ENCODE measurements at regions not wholly inside any gene's neighbourhood (a gene's known extent, or its start where the extent isn't known, plus 50 kb on each side); places are given as distances from the start of the nearest gene placed in this dataset.

DNA sequence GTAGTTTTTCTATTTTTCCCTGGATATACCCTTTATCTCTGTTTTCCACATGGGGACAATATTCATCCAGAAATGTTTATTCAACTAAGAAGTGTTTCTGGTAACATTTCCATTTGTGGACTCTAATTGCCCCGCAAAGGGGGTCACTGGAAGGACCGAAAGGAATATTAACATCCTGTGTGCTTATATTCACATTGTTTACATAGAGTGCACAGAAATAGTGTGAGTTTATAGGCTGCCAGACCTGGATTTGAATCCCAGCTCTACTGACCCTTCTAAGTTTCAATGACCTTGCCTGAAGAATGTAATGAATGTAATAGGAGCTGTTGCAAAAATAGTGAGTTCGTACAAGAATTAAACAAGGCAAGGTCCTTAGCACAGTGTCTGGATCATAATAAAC lies 152.9 kb upstream of the NCKAP5 start:
- DNase-seq = no peak

DNA sequence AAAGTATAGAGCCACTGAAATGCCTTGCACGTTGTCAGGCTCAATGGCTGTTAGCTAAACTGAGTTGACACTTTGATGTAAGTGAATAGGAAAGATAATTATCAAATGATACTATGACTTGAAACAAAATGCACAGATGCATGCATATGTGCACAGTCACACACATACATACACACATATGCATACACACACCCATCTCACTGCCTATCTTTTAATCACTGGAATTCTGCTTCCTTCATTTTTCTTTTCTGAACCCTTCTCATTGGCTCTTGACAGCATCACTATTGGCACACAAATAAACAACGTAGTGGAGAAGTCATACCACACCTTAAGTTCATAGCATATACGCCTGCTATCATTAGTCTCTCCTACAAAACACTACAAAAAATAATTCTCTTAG lies 154.9 kb upstream of the NCKAP5 start:
- DNase-seq = no peak

DNA sequence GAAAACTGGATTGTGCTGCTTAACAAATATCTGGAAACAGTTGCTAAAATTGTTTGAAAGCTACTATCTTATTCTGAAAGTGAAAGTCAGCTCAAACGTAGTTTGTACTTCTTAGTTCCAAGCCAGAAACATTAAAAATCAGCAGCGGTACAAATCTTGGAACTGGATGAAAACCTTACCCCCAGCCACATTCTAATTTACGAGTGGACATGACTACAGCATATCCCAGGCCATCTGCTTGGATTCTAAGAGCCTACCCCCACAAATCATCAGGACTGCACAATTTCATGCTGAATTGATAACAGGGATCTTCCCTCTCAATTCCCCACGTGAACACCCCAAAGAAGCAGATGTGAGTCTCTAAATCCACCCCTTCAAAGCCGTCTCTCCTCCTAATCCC lies 158.7 kb upstream of the NCKAP5 start:
- no peak for DNase-seq

DNA sequence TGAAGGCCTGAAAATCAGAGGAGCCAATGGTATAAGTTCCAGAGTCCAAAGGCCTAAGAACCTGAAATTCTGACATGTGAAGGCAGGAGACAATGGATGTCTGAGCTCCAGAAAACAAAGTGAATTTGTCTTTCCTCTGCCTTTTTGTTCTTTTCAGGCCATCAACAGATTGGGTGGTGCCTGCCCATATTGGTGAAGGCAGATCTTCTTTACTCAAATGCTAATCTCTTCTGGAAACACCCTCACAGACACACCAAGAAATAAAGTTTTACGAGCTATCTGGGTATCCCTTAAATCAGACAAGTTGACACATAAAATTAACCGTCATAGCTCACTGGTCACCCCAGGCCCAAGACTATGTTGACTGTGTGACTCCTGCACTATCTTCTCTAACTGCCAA lies 163.8 kb upstream of the NCKAP5 start:
- no peak for DNase-seq

- DNase-seq = no peak
Measured at GRCh38 chr2:133732982-133733900, 165.0 kb upstream of the NCKAP5 start.

DNA sequence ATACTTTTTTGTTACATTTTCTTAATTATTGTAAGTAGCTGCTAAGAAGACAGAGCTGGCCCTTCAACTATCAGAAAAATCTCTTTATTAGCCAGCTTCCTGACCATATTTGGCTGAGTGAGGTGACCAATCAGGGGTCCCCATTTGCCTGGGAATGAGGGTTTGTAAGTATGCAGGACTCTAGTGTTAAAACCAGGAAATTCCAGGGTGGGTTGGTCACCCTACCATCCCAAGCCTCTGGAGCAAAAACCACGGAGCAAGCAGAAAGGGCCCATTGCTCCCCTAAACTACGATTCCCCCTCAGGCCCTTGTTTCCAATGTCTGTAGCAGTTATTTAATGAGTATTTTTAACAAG lies 165.6 kb upstream of the NCKAP5 start:
- no peak for DNase-seq

DNA sequence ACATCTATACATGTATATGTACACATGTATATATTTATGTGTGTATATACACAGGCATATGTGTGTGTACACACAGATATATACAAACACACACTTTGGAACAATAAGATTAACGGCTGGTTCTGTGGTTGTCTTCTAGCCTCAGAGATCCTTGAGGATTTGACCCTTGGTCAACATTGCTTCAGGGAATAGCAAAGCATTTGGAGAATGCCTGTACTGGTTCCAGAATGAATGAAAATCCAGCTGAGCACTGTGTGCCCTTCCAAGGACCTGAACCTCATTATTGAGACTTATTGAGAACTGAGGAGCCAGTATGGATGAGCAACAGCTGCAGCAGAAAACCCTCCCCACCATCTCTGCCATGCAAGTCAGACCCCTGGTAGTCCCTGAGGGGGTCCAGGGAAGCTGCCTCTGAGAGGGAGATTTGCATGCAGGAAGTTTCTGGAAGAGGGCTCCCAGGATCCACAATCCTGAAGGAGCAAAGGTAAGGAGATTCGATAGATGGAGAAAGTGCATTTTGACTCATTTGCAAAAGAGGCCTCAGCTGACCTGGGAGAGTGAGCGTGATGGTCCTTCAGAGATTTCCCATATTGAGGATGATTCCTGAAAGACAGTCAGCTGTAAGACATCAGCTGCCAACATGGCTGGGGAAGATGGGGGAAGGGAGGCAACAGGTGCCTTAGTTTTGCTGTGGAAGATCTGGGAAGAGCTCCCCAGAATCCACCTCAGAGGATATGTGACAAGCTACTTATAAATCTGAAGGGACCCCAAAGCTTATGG lies 166.6 kb upstream of the NCKAP5 start:
- no peak for DNase-seq

DNA sequence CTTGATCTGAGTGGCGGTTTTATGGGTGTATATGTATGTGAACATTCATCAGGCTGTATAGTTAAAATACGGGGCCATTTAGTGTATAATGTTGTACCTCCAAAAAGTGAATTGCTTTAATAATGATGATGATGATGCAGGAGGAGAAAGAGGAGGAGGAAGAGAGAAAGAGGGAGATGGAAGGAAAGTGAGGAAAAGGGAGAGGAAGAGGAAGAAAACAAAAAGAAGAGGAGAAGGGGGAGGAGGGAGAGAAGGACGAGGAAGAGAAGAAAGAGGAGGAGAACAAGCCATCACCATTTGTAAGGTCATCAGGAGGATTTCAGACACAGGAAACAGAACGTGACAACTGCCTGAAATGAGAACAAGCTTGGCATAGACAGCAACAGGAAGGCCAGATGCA lies 168.4 kb upstream of the NCKAP5 start:
- DNase-seq = no peak

GRCh38 chr2:133737242-133737993 lies 169.2 kb upstream of the NCKAP5 start:
- DNase-seq = no peak

DNA sequence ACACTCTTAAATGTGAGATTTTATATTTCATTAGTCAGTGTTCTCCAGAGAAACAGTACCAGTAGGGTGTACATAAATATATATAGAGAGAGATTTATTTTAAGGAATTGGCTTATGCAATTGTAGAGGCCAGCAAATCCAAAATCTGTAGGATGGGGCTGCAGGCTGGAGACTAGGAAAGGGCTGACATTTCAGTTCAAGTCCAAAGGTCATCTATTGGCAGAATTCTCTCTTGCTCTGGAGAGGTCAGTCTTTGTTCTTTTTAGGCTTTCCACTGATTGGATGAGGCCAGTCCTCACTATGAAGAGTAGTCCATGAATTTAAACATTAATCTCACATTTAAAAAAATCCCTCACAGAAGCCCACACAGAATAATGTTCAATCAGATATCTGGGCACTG lies 170.8 kb upstream of the NCKAP5 start:
- DNase-seq = no peak

DNA sequence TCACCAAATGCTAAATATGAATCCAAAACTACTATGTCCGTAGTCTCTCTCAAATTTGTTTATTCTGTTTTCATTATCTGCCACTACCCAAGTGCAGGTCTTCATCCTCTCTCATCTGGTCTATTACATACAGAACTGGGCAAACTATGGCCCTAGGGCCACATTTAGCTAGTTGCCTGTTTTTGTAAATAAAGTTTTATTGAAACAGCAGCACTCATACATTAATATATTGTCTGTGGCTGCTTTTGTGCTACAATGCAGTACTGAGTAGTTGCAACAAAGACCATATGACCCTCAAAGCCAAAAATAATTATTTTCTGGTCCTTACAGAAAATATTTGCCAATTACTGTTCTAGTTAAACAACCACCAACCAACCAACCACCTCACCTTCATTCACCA lies 172.2 kb upstream of the NCKAP5 start:
- no peak for DNase-seq

DNA sequence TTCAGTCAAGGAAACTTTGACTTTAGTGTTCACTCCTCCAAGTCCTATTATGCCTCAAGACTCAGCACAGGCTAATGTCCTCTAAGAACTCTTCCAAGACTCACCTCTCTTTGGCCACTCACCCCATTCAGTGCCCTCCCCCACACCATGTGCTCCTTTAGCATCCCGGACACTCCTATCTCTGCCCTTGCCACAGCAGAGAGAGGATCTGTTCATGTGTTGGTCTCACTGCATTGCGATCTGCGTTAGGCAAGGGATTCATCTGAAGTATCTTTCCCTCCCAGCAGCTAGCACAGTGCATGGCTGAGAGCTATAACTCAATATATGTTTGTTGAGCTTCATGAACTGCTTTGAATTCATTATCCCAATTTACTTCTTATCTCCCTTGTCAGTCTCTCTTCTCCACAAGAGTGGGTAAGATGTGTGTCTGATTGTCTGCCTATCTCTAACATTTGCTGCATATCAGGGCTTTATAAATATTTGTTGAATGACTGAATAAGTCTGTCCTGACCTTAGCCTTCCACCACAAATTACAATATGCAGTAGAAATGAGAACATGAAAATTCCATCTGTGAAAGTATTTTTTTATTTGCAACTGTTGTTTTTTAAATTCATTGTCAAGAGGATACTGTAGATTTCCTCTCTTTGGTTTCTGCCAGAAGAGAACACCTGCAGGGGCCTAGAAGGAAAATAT lies 179.9 kb upstream of the NCKAP5 start:
- no peak for DNase-seq

DNA sequence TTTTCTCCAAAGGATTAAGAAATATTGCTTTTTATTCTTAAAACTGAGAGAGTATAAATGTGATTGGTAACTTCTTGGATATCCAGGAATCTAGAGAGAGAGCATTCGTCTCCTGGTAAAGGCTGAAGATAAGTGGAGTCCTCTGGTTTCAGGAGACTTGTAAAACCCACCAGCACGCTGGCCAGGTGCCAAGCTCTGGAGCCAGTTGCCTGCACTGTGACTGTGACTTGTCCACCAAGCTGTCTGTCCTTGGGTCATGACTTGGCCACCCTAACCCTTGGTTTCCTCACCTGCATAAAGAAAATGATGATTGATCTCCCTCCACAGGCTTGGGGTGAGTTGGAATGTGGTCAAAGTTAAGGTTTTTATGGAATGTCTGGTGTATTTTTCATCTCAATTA lies 185.4 kb upstream of the NCKAP5 start:
- no peak for DNase-seq

GRCh38 chr2:133755480-133756300 lies 187.4 kb upstream of the NCKAP5 start:
- DNase-seq = no peak

DNA sequence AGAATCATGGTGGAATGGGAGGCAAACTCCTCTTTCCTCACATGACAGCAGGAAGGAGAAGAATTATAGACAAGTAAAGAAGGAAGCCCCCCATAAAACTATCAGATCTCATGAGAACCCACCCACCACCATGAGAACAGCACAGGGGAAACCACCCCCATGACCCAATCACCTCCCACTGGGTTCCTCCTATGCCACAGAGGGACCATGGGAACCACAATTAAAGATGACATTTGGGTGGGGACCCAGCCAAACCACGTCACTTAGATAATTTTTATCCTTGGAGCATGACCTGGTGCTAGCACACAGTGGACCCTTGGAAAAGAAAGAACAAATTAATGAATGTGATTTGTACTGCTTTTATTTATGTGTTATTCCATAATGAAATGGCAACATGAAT lies 188.6 kb upstream of the NCKAP5 start:
- no peak for DNase-seq

GRCh38 chr2:133760376-133760775 lies 192.1 kb upstream of the NCKAP5 start:
- DNase-seq = no peak

GRCh38 chr2:133765658-133766057 lies 197.4 kb upstream of the NCKAP5 start:
- no peak for DNase-seq

DNA sequence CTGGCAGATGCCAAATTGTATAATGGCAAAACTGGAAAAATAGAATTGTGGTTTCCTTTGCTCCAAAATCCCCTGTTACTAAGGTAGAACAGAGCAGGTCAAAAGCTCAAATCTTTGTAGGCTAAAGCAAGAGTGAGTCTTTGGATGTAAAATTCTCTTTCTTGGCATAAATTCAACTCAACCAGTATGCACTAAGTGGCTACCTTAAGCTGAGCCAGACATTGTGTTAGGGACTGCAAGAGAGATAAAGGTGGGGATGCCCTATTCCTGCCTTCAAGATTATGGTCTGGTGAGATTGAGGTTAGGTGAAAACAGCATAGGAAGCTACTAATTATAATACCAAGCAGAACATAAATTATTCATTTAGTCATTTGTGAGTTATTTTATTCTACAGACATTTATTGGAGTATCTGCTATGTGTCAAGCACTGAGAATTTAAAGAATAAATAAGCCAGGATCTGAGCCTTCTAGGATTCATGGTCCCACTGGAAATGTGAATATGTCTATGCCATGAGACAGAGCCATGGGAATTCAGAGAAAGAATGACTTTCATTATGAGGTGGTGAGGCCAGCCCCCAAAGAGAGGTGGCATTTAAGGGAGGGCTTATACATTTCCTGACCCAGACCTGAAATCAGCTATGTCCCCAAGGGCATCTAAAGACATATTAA lies 198.0 kb upstream of the NCKAP5 start:
- no peak for DNase-seq

- DNase-seq = no peak
Measured at GRCh38 chr2:133768256-133768655, 200.0 kb upstream of the NCKAP5 start.

GRCh38 chr2:133768658-133769435 lies 200.6 kb upstream of the NCKAP5 start:
- DNase-seq = no peak
